Left ventricle myocardium inferior (tissue), 1 donor: ENCODE measurements at regions not wholly inside any gene's neighbourhood (a gene's known extent, or its start where the extent isn't known, plus 50 kb on each side); places are given as distances from the start of the nearest gene placed in this dataset.

Experiments used
- DNase-seq: peaks from one replicate; pipeline ENCODE4 v3.0.0-alpha.2; 2020
- H3K27ac ChIP-seq: fragments of 200-600 bp; replicated peaks from 2 replicates; pipeline ENCODE4 v1.8.0; 2021
- H3K27me3 ChIP-seq: fragments of 200-600 bp; 2 replicates; pipeline ENCODE4 v1.8.0; 2021; ENCODE audit warnings: low read depth
- H3K36me3 ChIP-seq: fragments of 200-600 bp; 2 replicates; pipeline ENCODE4 v1.8.0; 2021
- H3K4me1 ChIP-seq: fragments of 200-600 bp; 2 replicates; pipeline ENCODE4 v1.8.0; 2021
- H3K4me3 ChIP-seq: fragments of 200-600 bp; 2 replicates; pipeline ENCODE4 v1.8.0; 2021; ENCODE audit warnings: mild to moderate bottlenecking, moderate library complexity
- H3K9me3 ChIP-seq: fragments of 200-600 bp; replicated peaks from 2 replicates; pipeline ENCODE4 v1.8.0; 2021
- intact Hi-C: fragments of 100-400 bp; cut with micrococcal nuclease; formaldehyde crosslinking; loops from one replicate; pipeline ENCODE4 v1.11.0; 2022
- TF ChIP-seq, protein P1 (sequence below): fragments of 200-600 bp; IDR thresholded peaks from 2 replicates; pipeline ENCODE4 v1.8.0; 2021; ENCODE audit warnings: antibody characterized with exemption, mild to moderate bottlenecking, borderline replicate concordance
- donor health status: DM: no; HTN: yes; CAD: no; lungs with severe emphysema.

DNA sequence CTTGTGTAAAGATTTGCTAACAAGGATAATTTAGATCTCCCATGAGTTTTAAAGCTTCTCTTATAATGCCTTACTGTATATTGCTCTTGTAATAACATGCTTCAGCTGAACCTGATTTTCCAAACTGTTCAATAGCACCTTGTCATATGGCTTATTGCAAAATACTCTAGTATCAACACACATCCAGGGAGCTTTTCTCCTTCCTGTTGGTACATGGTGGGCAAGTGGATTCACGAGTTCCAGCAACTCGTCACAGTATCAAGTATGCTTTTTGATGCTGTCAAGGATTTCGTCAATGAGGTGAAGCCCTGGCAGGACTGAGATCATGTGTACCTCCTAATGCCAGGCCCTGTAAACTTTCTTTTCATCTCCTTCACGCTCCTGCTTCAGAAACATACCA is 59.5 kb upstream of the ITPRID2 start:
- TF ChIP-seq, protein P1, sequence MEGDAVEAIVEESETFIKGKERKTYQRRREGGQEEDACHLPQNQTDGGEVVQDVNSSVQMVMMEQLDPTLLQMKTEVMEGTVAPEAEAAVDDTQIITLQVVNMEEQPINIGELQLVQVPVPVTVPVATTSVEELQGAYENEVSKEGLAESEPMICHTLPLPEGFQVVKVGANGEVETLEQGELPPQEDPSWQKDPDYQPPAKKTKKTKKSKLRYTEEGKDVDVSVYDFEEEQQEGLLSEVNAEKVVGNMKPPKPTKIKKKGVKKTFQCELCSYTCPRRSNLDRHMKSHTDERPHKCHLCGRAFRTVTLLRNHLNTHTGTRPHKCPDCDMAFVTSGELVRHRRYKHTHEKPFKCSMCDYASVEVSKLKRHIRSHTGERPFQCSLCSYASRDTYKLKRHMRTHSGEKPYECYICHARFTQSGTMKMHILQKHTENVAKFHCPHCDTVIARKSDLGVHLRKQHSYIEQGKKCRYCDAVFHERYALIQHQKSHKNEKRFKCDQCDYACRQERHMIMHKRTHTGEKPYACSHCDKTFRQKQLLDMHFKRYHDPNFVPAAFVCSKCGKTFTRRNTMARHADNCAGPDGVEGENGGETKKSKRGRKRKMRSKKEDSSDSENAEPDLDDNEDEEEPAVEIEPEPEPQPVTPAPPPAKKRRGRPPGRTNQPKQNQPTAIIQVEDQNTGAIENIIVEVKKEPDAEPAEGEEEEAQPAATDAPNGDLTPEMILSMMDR = no peak
- intact Hi-C loops = no loop called here
- H3K4me1 ChIP-seq = no peaks in the 10 kb centered on the region
- DNase-seq = no peak
- no peaks in the 10 kb centered on the region for H3K36me3 ChIP-seq
- peaks cover 5% of the 10 kb centered on the region for H3K27me3 ChIP-seq
- H3K27ac ChIP-seq = no peak overlapping the region
- H3K9me3 ChIP-seq = no peaks in the 10 kb centered on the region
- H3K4me3 ChIP-seq = no peak overlapping the region

DNA sequence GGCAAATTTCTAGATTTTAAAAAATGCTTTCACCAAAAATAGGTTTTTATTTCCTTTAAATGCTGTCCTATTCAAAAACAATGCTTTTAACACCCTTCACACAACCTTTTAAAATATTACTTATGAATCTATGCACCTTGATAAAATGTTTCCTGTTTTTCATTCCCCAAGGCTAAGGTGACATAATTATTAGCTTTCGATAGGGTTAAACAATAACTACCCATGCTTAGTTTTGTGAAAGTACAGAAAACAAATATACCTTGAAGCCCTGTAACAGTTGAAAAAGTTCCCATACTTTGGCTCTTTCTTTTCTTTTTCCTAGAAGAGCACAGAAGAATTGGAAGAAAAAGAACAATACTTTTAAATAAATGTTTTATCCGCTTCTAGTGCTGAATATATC is 54.9 kb upstream of the ITPRID2 start:
- DNase-seq = no peak
- TF ChIP-seq, protein P1 = no peak
- H3K9me3 ChIP-seq = no peaks in the 10 kb centered on the region
- intact Hi-C loops = no loop called here
- H3K4me1 ChIP-seq = no peaks in the 10 kb centered on the region
- no peaks in the 10 kb centered on the region for H3K36me3 ChIP-seq
- H3K27ac ChIP-seq = no peak overlapping the region
- no peaks in the 10 kb centered on the region for H3K27me3 ChIP-seq
- H3K4me3 ChIP-seq = no peak overlapping the region

DNA sequence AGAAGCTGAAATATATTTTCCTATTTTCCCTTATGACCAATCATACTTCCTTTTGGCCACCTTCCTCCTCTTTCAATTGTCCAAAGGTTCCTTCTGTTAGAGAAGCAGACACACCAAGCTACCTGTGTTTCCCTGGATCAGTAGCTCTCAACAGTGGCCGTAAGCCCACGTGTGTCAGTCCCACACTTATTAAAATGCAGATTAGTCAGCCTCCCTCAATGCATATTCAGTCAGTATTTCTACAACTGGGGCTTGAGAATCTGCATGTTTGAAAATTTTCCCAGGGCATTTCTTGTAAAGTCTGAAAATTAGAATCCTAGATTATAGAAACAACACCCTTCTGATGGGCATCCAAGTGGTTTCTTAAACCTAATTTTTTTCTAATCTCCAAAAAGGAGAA is 54.0 kb upstream of the ITPRID2 start:
- DNase-seq = no peak
- H3K27ac ChIP-seq = no peak overlapping the region
- H3K4me1 ChIP-seq = no peaks in the 10 kb centered on the region
- no peaks in the 10 kb centered on the region for H3K9me3 ChIP-seq
- intact Hi-C loops = no loop called here
- TF ChIP-seq, protein P1 = no peak
- H3K27me3 ChIP-seq = no peaks in the 10 kb centered on the region
- no peak overlapping the region for H3K4me3 ChIP-seq
- no peaks in the 10 kb centered on the region for H3K36me3 ChIP-seq

DNA sequence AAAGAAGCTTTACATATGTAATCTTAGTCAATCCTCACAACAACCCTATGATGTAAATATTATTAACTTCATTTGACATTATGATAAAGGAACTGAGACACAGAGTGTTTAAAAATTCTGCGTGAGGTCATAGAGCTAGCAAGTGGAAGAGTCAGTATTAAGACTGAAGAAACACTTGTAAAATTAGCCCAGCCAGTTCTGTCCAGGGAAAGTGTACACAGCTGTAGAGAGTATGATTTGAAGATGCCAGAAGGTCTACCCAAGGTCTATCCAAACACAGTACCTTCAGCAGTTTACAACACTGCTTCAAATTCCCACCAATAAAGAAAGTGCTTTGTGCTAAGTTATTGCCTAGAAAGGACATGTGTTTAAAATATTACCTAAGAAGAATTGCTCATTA is 51.7 kb upstream of the ITPRID2 start:
- TF ChIP-seq, protein P1 = no peak
- no peak for DNase-seq
- Histone ChIP-seq H3K4me3 (no peak overlapping the region), H3K4me1 (no peaks in the 10 kb centered on the region), H3K36me3 (no peaks in the 10 kb centered on the region), H3K27me3 (no peaks in the 10 kb centered on the region), H3K27ac (no peak overlapping the region), H3K9me3 (no peaks in the 10 kb centered on the region)
- intact Hi-C loops = no loop called here

DNA sequence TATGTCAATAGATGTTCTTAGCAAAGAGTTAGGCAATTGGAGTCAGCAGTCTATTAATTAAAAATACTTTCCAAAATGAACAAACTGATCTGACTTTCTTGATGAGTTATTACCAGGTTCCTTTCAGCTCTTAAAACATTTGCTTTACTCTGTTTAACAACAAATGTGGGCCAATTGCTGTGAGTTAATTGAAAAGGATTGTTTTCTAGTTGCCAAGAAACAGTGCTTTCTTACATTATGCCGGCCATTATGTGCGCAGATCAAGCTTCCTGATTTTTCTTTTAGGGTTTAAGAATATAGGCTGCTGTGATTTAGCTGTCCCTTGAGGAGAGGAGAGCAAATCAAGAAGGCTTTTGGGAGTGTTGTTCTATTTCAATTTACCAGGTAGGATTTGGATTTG is 50.5 kb upstream of the ITPRID2 start:
- H3K9me3 ChIP-seq = no peaks in the 10 kb centered on the region
- no peaks in the 10 kb centered on the region for H3K4me1 ChIP-seq
- no peak for DNase-seq
- H3K36me3 ChIP-seq = no peaks in the 10 kb centered on the region
- no peaks in the 10 kb centered on the region for H3K27me3 ChIP-seq
- TF ChIP-seq, protein P1 = no peak
- no peak overlapping the region for H3K4me3 ChIP-seq
- no peak overlapping the region for H3K27ac ChIP-seq
- intact Hi-C loops = no loop called here
